ENCODE measurements at regions not wholly inside any gene's neighbourhood (a gene's known extent, or its start where the extent isn't known, plus 50 kb on each side); places are given as distances from the start of the nearest gene placed in this dataset.
A peak's percentile ranks its signal among the peaks of the same experiment; 100 is the strongest.
"Not testable (repeated sequence)": the region's sequence is repeated elsewhere in the genome, so short reads cannot be mapped to it uniquely, and the experiment has no call there.

DNA sequence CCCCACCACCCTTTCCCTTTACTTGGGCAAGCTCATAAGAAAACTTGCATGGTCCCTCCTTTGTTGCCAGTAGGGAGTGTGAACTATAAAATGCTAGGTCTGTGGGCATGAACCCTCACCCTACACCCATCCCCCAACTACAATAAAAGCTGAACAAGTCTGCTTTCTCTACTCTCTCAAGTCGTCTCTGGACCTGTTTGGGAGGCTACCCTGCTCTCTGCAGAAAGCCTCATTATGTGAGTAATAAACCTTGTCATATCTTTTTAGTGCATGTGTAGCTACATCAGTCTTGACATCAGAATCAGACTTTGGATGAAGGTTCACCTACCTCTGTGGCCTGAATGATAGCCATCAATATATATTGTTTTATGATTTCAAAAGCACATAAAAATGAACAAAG, 155.4 kb upstream of the FAM241A start:
- FAIRE-seq = peak; percentile 51

GRCh38 chr4:111991163-111991562, 154.1 kb upstream of the FAM241A start:
- FAIRE-seq = no peak

DNA sequence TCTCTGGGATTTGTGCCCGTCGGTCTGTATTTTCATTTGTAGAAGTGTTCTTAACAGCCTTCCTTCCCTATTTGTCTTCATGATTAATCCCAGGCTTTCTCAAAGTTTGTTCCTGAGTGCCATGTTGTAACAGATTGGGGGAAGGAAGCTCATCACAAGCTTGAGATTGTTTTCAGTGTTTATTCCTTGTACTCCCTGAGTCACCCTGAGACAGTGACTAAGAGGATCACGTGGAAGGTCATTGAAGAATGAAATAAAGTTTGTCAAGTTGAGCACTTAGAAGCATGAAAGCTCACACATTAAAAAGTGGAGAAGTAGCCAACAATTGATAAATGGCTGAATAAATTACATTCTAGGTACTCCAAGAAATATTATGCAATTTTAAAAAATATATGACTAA, 153.5 kb upstream of the FAM241A start:
- FAIRE-seq = peak; percentile 99

DNA sequence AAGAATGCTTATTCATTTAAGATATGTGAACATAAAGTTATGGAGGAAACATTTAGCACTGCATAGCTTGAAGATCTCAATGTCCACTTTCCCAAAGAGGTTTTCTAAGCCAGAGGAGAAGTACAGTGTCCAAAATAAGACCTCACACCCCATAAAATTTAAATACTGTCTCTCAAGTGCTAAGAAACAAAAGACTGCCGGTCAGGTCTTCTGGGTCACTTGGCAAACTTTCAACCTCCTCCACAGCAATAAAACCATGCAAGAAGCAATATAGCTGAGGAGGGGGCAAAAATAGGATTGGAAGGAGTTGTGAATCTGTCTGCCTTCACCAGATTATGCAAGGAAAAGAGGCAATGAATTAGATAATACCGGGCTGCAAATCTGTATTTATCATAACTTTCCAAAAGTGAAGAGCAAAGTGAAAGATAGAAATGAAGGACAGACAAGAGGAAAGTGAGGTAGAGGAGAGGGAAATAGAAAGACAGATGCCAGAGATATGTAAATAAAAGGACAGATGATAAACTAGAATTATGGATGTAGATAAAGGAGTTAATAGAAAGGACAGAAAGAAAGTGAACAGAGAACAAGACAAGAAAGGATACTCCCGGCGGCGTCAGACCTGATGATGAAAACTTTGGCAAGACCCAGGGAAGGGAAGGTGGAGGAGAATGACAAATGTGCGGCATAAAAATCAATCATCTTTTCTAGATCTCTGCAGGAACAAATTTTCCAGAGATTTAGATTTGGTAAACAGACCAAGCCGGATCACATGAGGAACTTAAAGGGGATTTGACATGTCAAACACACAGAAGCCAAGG, 152.7 kb upstream of the FAM241A start:
- no peak for FAIRE-seq

DNA sequence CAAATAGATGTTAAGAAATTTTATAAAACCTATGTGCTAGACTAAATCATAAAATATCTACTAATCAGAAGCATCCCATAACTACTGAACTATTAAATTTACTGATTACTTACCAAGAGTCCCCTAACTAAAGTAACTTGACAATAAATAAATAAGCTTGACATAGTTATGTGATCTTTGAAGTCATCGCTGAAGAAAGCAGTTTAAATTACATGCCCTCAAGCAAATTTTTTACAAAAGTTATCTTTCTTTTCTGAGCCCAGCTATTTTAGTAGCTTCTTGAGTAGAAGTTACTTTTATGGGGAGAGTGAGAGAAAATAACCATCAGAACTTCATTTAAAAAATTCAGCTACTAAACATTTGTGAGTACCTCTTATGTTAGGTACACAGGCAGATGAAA, 150.9 kb upstream of the FAM241A start:
- FAIRE-seq = peak; percentile 86

DNA sequence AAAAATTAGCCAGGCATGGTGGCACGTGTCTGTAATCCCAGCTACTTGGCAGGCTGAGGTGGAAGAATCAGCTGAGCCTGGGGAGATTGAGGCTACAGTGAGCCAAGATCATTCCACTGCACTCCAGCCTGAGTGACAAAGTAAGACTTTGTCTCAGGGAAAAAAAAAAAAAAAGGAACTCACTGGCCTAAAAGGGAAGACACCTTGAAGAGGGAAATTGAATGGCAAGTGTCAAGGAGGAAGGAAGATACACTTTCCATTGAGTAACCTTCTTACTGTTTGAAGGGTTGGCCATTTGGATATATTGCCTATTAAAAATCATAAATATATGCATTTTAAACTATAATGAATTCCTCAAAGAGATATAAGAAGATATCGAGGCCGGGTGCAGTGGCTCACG, 147.5 kb upstream of the FAM241A start:
- no peak for FAIRE-seq

DNA sequence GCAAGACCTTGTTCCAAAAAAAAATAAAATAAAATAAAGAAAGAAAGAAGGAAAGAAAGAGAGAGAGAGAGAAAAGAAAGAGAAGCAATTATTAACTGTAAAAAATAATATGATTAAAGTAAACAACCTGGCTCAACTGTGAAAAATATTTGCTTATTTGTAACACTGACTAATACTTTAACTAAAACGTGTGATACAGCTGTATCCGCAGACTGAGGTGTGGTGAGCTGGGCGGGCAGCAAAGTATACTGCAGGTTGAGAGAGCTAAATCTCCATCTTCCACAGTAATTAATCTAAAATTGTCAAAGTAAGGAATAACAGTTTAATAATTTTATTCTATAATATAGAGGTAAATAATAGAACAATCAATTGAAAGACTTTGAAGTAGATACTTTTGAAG, 145.5 kb upstream of the FAM241A start:
- FAIRE-seq = no peak

DNA sequence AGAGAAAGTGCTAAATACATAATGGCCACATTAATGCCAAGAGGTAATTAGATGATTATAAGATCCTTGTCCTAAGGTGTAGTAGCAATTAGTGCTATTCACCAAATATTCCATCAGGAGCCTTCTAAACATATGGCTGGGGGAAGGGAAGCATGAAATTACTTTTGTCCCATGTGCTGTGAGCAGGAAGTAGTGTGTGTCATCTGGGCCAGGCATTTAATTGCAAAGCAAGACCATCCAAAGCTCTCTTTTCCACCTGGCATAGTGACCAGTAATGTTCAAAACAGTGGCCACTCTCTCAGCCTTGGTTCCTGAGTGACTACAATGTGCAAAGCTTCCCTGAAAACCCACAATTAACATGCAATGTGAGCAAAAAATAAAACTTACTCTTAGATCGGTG, 144.2 kb upstream of the FAM241A start:
- FAIRE-seq = no peak

- FAIRE-seq = no peak
These were observed 143.0 kb upstream of the FAM241A start for GRCh38 chr4:112002248-112002661.

DNA sequence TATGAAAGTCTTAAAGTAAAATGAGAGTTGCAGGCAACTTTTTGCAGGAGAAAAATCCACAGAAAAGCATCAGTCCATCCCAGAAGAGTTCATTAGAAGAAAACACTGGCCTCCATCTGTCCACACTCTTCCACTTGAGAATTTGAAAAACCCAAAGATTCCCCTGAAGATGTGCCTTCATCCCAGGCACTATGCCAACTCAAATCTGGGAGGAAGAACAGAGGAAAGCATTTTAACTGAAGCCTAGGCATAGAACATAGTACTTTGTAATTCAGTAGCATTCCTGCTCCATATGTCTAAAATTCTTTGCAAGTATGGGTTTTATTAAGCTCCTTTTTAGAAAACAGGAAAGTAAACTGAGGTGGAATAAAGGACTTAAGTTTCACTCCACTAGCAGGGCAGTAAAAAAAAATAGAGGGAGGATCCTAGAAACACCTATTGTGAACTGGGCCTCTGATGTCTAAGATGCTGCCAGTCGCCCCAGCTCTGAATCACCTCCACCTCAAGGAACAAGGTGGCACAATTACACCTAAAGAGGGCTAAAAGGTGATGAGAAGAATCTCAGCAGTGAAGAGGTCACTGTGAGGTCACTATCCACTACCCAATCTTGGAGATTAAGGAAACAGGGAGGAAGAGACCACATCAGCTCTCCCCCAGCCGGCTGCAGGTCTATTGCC, 141.9 kb upstream of the FAM241A start:
- no peak for FAIRE-seq

- FAIRE-seq = no peak
These were observed 140.2 kb upstream of the FAM241A start for GRCh38 chr4:112005027-112005426.

GRCh38 chr4:112007391-112007790, 137.9 kb upstream of the FAM241A start:
- FAIRE-seq = no peak

- FAIRE-seq = no peak
These were observed 129.3 kb upstream of the FAM241A start for GRCh38 chr4:112015960-112016359.

- no peak for FAIRE-seq
These were observed 121.8 kb upstream of the FAM241A start for GRCh38 chr4:112023402-112023950.

GRCh38 chr4:112026058-112026457, 119.2 kb upstream of the FAM241A start:
- no peak for FAIRE-seq

DNA sequence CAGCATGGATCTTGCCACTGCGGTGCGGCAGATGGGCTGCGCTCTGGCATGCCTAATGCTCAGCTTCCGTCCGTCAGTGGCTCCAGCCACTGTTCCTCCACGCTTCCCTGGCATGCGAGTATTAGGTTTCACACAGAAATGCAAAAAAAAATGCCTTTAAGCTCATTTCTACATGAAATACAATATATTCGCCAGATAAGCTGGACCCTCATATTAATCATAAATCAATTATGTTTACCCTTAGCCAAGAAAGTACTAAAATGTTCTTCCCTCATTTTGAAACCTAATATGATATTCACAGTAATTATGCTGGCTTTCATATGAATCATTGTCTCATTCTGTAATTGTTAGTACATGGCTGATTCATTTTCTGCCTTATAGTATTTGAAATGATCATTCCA, 115.5 kb upstream of the FAM241A start:
- FAIRE-seq = no peak

DNA sequence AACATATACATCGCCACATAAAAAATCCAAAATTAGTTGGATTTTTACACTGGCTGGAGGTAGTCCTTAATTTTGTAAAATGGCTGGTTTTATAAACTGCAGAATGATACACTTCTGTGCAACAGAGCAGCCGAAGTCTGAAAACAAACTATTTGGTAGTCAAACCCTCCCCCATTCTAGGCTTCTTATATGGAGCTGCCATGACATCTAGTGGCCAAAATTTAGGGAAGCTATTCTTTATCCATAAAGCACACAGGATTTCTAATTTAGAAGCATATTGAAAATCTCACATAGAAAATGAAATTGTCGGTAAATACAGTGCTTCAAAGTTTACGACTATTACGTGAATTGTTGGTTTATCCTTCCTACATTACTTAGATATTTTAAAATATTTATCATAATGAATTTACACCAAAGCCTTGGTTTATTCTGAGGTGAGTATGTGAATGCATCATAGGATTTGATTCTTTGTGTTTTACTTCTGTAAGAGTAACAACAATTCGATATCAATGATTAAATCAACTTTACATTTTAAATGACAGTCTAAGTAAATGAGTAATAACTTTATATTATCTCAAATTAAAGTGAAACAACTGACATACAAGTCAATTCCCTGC, 113.4 kb upstream of the FAM241A start:
- FAIRE-seq = peak; percentile 98

GRCh38 chr4:112036886-112037285, 108.4 kb upstream of the FAM241A start:
- FAIRE-seq = peak; percentile 98

- FAIRE-seq = peak; percentile 58
These were observed 106.4 kb upstream of the FAM241A start for GRCh38 chr4:112038861-112039260.

DNA sequence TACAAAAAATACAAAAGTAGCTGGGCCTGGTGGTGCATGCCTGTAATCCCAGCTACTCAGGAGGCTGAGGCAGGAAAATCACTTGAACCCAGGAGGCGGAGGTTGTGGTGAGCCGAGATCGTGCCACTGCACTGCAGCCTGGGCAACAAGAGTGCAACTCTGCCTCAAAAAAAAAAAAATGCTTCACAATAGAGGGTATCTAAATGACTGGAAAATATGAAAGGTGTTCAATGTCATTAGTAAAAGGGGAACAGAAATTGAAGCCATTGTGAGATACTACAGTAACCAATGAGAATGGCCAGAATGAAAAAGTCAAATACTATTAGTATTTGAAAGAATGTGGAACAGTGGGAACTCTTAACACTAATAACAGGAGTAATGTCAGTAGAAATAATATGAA, 96.1 kb upstream of the FAM241A start:
- FAIRE-seq = not testable (repeated sequence)

DNA sequence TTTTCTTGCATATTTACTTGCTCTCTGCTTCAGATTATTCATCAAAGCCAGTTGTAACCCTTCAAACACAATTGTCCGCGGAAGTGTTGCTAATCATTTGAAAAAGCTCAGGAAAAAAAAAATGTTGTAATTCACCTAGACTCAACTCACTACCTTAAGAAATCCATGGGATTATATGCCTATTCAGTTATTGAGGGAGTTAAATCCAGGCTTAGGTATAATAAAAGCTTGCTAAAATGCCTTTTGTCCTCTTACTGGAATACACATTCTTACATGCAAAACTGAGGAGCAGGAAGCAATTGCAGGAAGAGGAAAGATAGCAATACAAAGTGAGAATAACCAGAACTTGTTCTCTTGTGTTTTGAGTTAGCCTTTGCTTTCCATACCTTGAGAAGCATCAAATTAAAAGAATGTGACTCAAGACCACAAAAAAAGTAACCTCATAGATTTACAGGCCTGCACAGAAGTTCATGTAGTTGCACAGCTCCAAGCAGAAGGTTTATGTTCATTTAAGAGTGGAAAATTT, 91.4 kb upstream of the FAM241A start:
- peak; percentile 100 for FAIRE-seq

DNA sequence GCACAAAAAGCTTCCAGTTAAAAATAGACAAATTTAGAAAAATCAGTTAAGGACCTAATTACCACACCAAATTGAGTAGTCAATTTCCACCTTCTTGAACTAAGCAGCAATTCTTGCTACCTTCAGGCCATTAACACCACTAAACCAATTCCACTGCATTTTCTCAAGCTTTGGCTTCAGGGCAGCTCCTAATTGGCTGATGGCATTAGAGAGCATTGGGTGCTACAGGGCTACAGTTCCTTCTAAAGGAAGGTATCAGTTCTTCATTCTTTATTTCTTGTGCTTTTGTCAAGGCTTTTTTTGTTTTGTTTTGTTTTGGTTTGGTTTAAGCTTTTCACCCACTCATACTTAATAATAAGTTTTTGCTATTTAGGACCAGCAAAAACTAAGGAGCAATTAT, 90.2 kb upstream of the FAM241A start:
- FAIRE-seq = no peak

DNA sequence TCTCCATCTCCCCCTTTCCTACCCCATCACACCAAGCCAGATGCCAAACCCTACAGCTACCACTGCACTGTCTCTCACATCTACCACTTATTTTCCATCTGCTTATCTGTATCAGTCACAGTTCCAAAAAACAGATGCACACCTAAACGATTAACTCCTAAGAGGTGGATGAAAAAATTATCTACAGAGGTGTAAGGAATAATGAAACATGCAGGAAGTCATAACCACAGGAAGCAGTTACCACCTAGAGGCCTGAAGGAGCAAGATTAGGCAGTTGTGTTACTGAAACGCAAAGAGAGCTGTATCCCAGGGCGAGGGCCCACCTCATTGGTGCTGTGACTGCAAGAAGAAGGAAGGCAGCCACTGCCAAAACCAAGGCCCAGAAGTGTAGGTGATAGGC, 87.8 kb upstream of the FAM241A start:
- FAIRE-seq = no peak

DNA sequence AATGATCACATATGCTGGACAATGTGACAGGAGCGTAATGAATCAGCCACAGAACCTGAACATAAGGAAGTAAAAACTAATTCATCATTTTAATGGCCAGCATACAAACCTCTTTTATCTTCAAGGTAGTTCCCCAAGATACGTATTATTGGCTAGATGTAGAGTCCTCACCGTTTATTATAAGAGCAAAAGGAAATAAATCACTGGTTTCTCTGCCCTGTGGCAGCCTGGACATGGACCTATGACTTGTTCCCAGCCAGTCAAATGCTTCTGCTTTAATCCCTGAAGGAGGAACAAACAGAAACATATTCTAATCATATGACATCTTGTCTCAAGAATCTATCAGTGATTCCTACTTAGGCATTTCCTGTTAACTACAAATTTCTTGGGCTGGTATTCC, 86.8 kb upstream of the FAM241A start:
- FAIRE-seq = peak; percentile 99

Data from TTC549 (cell line).